GM21515 (cell line): ENCODE measurements at regions not wholly inside any gene's neighbourhood (a gene's known extent, or its start where the extent isn't known, plus 50 kb on each side); places are given as distances from the start of the nearest gene placed in this dataset.

Source experiments
- ATAC-seq: cut with Tn5 transposase; IDR thresholded peaks from one replicate; pipeline ENCODE4 v1.9.1; 2021; ENCODE audit not compliant: unreplicated experiment

GRCh38 chr5:115072266-115073064 lies 97.2 kb downstream of the TRIM36 start:
- no peak for ATAC-seq

GRCh38 chr5:115070737-115071136 lies 99.0 kb downstream of the TRIM36 start:
- ATAC-seq = no peak

- peak; percentile 43 for ATAC-seq
Measured at GRCh38 chr5:115069087-115069968, 100.4 kb downstream of the TRIM36 start.

DNA sequence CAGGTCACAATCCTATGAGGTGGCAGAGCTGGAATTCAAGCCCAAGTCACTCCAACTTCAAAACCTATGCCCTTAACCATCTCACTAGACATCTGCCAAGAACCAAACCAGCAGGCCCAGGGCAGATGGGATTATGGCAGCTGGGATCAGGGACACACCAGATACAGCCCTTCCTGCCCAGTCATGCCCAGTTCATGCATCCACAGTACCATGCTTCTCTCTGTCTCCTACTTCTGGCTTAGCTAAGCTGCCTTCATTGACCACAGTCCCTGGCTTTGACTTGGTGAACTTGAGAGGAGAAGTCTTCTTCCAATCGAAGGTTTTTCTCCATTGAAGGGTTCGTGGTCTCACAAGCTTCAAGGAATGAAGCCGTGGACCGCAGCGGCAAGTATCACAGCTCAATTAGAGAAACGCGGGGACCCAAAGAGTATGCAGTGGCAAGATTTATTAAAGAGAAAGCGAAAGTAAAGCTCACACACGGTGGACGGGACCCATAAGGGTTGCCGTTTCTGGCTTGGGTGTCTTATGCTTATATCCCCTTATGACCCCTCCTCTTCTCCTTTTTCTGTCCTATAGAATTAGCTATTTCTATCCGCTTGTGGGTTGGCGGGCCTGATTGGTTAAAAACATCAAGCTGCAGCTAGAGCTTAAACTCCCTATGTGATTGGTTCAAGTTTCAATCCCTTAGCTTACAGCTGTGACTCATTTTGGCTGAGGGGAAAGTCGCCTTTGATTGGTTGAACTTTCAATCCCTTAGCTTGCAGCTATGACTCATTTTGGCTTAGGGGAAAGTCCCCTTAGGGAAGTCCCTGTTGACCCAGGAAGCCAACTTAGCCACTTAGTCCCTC lies 101.2 kb downstream of the TRIM36 start:
- ATAC-seq = peak; percentile 70

- no peak for ATAC-seq
Measured at GRCh38 chr5:115064380-115064779, 105.3 kb downstream of the TRIM36 start.

DNA sequence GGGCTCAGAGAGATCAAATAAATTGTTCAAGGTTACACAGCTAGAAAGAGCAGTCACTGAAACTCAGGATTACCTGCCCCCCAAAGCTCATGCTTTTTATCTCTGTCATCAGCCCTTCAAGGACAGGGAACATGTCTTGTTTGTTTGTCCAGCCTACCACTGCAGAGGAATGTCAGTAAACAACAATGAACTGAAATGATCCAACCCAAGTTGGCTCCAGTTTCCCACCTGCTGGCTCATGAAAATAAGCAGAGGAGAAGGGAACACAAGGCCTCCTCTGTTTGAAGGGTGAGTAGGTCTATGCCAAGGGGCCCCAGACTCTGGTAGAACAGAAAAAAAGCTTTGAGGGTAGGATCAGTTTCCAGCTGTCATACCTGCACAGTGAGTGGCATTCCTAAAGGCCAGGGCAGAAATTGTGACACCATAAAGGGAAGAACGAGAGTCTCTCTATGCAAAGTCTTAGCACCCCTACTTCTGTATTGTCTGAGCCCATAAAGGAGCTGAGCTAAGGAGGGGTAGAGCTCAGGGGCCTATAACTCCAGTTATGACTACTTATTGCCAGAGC lies 115.2 kb downstream of the TRIM36 start:
- no peak for ATAC-seq

- ATAC-seq = no peak
Measured at GRCh38 chr5:115052948-115053347, 116.8 kb downstream of the TRIM36 start.

GRCh38 chr5:115050866-115051265 lies 118.8 kb downstream of the TRIM36 start:
- ATAC-seq = no peak

GRCh38 chr5:115033861-115034260 lies 135.8 kb downstream of the TRIM36 start:
- no peak for ATAC-seq

DNA sequence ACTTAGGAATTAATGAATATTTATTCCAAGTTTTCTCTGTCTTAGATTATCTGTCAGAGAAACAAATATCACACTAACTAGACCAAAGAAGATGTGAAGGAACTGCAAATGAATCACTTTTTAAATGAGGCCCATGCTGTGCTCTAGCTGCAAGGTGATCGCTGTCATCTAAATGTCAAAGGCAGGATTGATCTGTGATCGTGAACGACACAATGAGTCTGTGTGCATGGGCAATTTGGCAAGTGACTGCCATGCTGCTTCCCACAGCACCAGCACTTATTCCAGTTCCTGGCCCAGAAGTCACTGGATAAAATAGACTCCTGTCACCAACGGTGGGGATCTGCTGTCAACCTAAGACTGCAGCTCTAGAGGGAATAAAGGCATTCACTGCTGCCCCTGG lies 141.2 kb downstream of the TRIM36 start:
- ATAC-seq = no peak

DNA sequence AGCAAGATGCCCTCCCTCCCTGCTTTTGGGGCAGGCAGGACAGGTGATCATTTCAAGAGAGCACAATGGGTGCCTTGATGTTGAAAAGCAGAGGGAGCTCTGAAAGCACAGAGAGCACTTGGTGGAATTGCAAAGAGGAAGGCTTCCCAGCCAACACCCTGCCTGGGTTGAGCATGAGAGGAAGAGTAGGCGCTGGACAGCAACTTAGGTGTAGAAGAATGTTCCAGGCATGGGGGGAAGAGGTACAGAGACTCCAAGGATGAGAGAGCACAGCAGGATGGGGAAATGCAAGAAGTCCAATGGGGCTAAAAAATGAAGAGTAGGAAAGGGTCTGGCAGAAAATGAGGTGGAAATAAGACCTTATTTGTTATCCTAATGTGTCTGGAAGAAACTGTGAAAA lies 144.8 kb downstream of the TRIM36 start:
- no peak for ATAC-seq

- no peak for ATAC-seq
Measured at GRCh38 chr5:115022303-115022702, 147.4 kb downstream of the TRIM36 start.

- ATAC-seq = no peak
Measured at GRCh38 chr5:115016646-115017045, 153.1 kb downstream of the TRIM36 start.

DNA sequence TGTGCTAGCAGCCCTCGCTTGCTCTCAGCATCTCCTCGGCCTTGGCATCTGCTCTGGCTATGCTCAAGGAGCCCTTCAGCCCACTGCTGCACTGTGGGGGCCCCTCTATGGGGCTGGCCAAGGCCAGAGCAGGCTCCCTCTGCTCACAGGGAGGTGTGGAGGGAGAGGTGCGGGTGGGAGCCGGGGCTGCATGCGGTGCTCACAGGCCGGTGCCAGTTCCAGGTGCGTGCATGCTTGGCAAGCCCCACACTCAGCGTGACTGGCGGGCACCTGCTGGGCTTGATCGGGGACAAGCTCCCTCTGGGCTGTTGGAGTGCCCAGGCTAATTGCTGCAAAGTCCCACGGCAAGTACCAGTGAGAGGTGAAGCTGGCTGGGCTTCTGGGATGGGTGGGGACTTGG lies 170.5 kb downstream of the TRIM36 start:
- no peak for ATAC-seq

- ATAC-seq = no peak
Measured at GRCh38 chr5:114989512-114989911, 180.2 kb downstream of the TRIM36 start.

DNA sequence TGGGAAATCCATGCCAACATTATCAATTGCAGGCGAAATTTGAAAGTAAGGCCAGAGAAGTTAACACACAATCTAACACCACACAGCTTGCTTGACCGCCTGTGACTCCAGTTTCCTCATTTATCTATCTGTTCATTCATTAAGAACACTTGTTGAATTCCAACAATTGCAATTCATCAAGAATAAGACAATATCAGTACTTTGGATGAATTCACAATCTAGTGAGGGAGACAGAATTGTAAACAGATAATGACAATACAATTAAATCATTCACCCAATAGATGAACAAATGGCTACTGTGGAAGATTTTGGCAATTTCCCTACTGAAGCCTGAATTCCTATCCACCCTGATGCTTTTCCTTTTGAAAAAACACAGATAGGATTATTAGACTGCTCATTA lies 181.6 kb downstream of the TRIM36 start:
- ATAC-seq = no peak

- no peak for ATAC-seq
Measured at GRCh38 chr5:114984796-114985195, 184.9 kb downstream of the TRIM36 start.

GRCh38 chr5:114981111-114981510 lies 188.6 kb downstream of the TRIM36 start:
- ATAC-seq = no peak

DNA sequence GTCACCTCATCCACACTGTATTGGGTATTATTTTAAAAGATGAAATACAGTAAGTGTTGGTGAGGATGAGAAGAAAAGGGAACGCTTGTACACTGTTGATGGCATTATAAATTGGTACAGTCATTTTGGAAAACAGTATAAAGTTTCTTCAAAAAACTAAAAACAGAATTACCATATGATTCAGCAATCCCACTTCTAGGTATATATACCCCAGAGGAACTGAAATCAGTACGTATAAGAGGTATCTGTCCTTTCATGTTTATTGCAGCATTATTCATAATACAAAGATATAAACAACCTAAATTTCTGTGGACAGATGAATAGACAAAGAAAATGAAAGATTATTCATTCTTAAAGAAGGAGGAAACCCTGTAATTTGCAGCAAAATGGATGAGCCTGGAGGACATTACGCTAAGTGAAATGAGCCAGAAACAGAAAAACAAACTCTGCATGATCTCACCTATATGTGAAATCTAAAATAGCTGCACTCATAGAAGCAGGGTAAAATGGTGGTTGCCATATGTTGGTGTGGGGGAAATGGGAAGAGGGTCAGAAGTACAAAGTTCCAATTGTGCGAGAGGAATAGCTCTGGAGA lies 191.6 kb downstream of the TRIM36 start:
- ATAC-seq = peak; percentile 55

GRCh38 chr5:114969482-114969881 lies 200.2 kb downstream of the TRIM36 start:
- ATAC-seq = no peak
